ENCODE measurements at regions not wholly inside any gene's neighbourhood (a gene's known extent, or its start where the extent isn't known, plus 50 kb on each side); places are given as distances from the start of the nearest gene placed in this dataset.

- DNase-seq (ENCODE audit: low read depth), result no peak
Measured at GRCh38 chr14:104510216-104510615, 69.3 kb upstream of the C14orf180 start.

GRCh38 chr14:104510794-104511611 lies 68.6 kb upstream of the C14orf180 start:
- DNase-seq (ENCODE audit: low read depth), result no peak

GRCh38 chr14:104512061-104512460 lies 67.5 kb upstream of the C14orf180 start:
- DNase-seq (ENCODE audit: low read depth), result no peak

GRCh38 chr14:104512771-104513640 lies 66.6 kb upstream of the C14orf180 start:
- no peak for DNase-seq (ENCODE audit: low read depth)

- no peak for DNase-seq (ENCODE audit: low read depth)
Measured at GRCh38 chr14:104513641-104514046, 65.9 kb upstream of the C14orf180 start.

- DNase-seq (ENCODE audit: low read depth), result no peak
Measured at GRCh38 chr14:104514156-104514848, 65.3 kb upstream of the C14orf180 start.

GRCh38 chr14:104515059-104515810 lies 64.3 kb upstream of the C14orf180 start:
- DNase-seq (ENCODE audit: low read depth), result no peak

- no peak for DNase-seq (ENCODE audit: low read depth)
Measured at GRCh38 chr14:104515811-104516780, 63.5 kb upstream of the C14orf180 start.

GRCh38 chr14:104516906-104517305 lies 62.7 kb upstream of the C14orf180 start:
- no peak for DNase-seq (ENCODE audit: low read depth)

- DNase-seq (ENCODE audit: low read depth), result no peak
Measured at GRCh38 chr14:104517426-104517825, 62.1 kb upstream of the C14orf180 start.

GRCh38 chr14:104517867-104518266 lies 61.7 kb upstream of the C14orf180 start:
- no peak for DNase-seq (ENCODE audit: low read depth)

GRCh38 chr14:104518659-104519350 lies 60.8 kb upstream of the C14orf180 start:
- DNase-seq (ENCODE audit: low read depth), result no peak

GRCh38 chr14:104519721-104520120 lies 59.8 kb upstream of the C14orf180 start:
- no peak for DNase-seq (ENCODE audit: low read depth)

- no peak for DNase-seq (ENCODE audit: low read depth)
Measured at GRCh38 chr14:104520620-104521410, 58.7 kb upstream of the C14orf180 start.

- no peak for DNase-seq (ENCODE audit: low read depth)
Measured at GRCh38 chr14:104521816-104522745, 57.5 kb upstream of the C14orf180 start.

- DNase-seq (ENCODE audit: low read depth), result no peak
Measured at GRCh38 chr14:104522926-104523545, 56.5 kb upstream of the C14orf180 start.

- DNase-seq (ENCODE audit: low read depth), result no peak
Measured at GRCh38 chr14:104523546-104523935, 56.0 kb upstream of the C14orf180 start.
